ENCODE measurements at regions not wholly inside any gene's neighbourhood (a gene's known extent, or its start where the extent isn't known, plus 50 kb on each side); places are given as distances from the start of the nearest gene placed in this dataset.

- TF ChIP-seq, protein P1, sequence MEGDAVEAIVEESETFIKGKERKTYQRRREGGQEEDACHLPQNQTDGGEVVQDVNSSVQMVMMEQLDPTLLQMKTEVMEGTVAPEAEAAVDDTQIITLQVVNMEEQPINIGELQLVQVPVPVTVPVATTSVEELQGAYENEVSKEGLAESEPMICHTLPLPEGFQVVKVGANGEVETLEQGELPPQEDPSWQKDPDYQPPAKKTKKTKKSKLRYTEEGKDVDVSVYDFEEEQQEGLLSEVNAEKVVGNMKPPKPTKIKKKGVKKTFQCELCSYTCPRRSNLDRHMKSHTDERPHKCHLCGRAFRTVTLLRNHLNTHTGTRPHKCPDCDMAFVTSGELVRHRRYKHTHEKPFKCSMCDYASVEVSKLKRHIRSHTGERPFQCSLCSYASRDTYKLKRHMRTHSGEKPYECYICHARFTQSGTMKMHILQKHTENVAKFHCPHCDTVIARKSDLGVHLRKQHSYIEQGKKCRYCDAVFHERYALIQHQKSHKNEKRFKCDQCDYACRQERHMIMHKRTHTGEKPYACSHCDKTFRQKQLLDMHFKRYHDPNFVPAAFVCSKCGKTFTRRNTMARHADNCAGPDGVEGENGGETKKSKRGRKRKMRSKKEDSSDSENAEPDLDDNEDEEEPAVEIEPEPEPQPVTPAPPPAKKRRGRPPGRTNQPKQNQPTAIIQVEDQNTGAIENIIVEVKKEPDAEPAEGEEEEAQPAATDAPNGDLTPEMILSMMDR (conservative IDR thresholded peaks at IDR 0.05; ENCODE audit: low read length) = no peak
- no peak for TF ChIP-seq EZH2phosphoT487 (IDR thresholded peaks at IDR 0.05; ENCODE audit: borderline replicate concordance, low read depth, low read length)
These were observed 213.6 kb downstream of the PCDH20 start for GRCh38 chr13:61202042-61202441.
